ENCODE measurements at regions not wholly inside any gene's neighbourhood (a gene's known extent, or its start where the extent isn't known, plus 50 kb on each side); places are given as distances from the start of the nearest gene placed in this dataset.

GRCh38 chr4:187449702-187450101, 545.9 kb upstream of the ZFP42 start:
- TF ChIP-seq, protein P1, sequence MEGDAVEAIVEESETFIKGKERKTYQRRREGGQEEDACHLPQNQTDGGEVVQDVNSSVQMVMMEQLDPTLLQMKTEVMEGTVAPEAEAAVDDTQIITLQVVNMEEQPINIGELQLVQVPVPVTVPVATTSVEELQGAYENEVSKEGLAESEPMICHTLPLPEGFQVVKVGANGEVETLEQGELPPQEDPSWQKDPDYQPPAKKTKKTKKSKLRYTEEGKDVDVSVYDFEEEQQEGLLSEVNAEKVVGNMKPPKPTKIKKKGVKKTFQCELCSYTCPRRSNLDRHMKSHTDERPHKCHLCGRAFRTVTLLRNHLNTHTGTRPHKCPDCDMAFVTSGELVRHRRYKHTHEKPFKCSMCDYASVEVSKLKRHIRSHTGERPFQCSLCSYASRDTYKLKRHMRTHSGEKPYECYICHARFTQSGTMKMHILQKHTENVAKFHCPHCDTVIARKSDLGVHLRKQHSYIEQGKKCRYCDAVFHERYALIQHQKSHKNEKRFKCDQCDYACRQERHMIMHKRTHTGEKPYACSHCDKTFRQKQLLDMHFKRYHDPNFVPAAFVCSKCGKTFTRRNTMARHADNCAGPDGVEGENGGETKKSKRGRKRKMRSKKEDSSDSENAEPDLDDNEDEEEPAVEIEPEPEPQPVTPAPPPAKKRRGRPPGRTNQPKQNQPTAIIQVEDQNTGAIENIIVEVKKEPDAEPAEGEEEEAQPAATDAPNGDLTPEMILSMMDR (IDR thresholded peaks at IDR 0.05): no peak
- TF ChIP-seq POLR2A (IDR thresholded peaks at IDR 0.05): no peak
- TF ChIP-seq POLR2AphosphoS5 (IDR thresholded peaks at IDR 0.05; ENCODE audit: insufficient read depth in 1 of 2, low read depth in 1 of 2): no peak
